ENCODE measurements at regions not wholly inside any gene's neighbourhood (a gene's known extent, or its start where the extent isn't known, plus 50 kb on each side); places are given as distances from the start of the nearest gene placed in this dataset.

DNA sequence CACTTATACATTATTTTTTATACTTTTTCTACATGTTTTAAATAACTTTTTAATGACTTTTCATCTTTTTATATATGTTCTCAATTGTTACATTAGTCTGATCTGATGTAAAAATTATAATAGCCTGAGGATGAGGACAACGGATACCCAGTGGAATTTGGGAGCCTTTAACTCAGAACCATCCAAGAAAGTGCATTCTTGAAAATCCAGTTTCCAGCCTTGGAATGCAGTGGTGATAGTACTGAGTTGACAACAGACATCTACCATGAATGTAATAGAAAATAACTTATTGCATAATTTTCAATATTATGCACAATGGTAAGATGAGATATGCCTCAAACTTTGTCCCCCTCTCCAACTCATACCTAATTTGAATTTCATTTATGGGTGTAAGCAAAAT lies 120.7 kb upstream of the ZC3H15 start:
- Histone ChIP-seq H3K9me3 (ENCODE audit: low read depth, low read length) (no peaks in the 10 kb centered on the region), H3K27me3 (ENCODE audit: insufficient read depth, low read length) (no peaks in the 10 kb centered on the region), H4K20me1 (ENCODE audit: insufficient read depth, low read length) (no peaks in the 10 kb centered on the region), H3K36me3 (ENCODE audit: insufficient read depth, low read length) (no peaks in the 10 kb centered on the region), H3K4me2 (ENCODE audit: insufficient read depth, low read length) (no peak overlapping the region), H3K4me1 (ENCODE audit: insufficient read depth, low read length) (no peaks in the 10 kb centered on the region), H2AFZ (ENCODE audit: low read length) (no peak overlapping the region), H3K27ac (ENCODE audit: low read depth, low read length) (no peak overlapping the region), H3K79me2 (ENCODE audit: insufficient read depth, low read length) (no peaks in the 10 kb centered on the region), H3K4me3 (ENCODE audit: insufficient read depth, low read length) (no peak overlapping the region)
- TF ChIP-seq, protein P1, sequence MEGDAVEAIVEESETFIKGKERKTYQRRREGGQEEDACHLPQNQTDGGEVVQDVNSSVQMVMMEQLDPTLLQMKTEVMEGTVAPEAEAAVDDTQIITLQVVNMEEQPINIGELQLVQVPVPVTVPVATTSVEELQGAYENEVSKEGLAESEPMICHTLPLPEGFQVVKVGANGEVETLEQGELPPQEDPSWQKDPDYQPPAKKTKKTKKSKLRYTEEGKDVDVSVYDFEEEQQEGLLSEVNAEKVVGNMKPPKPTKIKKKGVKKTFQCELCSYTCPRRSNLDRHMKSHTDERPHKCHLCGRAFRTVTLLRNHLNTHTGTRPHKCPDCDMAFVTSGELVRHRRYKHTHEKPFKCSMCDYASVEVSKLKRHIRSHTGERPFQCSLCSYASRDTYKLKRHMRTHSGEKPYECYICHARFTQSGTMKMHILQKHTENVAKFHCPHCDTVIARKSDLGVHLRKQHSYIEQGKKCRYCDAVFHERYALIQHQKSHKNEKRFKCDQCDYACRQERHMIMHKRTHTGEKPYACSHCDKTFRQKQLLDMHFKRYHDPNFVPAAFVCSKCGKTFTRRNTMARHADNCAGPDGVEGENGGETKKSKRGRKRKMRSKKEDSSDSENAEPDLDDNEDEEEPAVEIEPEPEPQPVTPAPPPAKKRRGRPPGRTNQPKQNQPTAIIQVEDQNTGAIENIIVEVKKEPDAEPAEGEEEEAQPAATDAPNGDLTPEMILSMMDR (IDR thresholded peaks at IDR 0.05; ENCODE audit: extremely low read depth, low read depth, low read length): no peak
- DNase-seq (ENCODE audit: insufficient read length, low spot score, missing footprints): no peak

DNA sequence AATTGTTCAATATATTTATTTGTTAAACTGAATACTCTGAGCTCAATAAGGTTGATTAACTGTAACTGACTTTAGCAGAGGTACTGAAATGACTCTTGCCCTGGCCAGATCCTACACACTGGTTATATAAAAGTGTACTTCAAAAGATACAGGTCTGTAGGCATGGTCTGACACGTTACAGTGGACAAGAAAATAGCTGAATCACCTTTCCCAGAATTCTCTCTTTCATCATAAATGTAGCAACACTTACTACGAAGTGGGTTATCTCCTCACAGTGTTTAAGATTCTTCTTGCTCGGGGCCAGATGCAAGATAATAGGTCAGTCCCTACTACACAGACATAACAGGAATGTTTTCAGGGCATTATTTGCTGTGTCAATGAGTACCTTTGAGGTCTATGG lies 107.0 kb upstream of the ZC3H15 start:
- Histone ChIP-seq H3K27me3 (ENCODE audit: insufficient read depth, low read length) (no peaks in the 10 kb centered on the region), H3K4me3 (ENCODE audit: insufficient read depth, low read length) (no peak overlapping the region), H2AFZ (ENCODE audit: low read length) (no peak overlapping the region), H3K9me3 (ENCODE audit: low read depth, low read length) (no peaks in the 10 kb centered on the region), H3K4me2 (ENCODE audit: insufficient read depth, low read length) (no peak overlapping the region), H3K4me1 (ENCODE audit: insufficient read depth, low read length) (no peaks in the 10 kb centered on the region), H3K27ac (ENCODE audit: low read depth, low read length) (no peak overlapping the region), H3K36me3 (ENCODE audit: insufficient read depth, low read length) (no peaks in the 10 kb centered on the region), H3K79me2 (ENCODE audit: insufficient read depth, low read length) (no peaks in the 10 kb centered on the region), H4K20me1 (ENCODE audit: insufficient read depth, low read length) (no peaks in the 10 kb centered on the region)
- TF ChIP-seq, protein P1 (IDR thresholded peaks at IDR 0.05; ENCODE audit: extremely low read depth, low read depth, low read length): no peak
- DNase-seq (ENCODE audit: insufficient read length, low spot score, missing footprints): no peak

DNA sequence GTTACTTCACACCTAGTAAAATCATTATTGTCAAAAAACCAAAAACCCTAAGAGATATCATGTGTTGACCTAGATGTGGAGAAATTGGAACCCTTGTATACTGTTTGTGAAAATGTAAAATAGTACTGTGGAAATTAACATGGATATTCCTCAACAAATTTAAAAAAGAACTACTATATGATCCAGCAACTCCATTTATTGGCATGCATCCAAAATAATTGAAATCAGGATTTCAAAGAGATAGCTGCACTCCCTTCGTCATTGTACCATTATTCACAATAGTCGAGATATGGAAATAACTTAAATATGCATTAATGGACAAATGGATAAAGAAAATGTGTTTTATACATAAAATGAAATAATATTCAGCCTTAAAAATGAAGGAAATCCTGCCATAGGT lies 105.3 kb upstream of the ZC3H15 start:
- no peaks in the 10 kb centered on the region for H3K36me3 ChIP-seq (ENCODE audit: insufficient read depth, low read length)
- H3K9me3 ChIP-seq (ENCODE audit: low read depth, low read length): peaks cover under 1% of the 10 kb centered on the region
- H2AFZ ChIP-seq (ENCODE audit: low read length): no peak overlapping the region
- TF ChIP-seq, protein P1 (IDR thresholded peaks at IDR 0.05; ENCODE audit: extremely low read depth, low read depth, low read length): no peak
- H3K27ac ChIP-seq (ENCODE audit: low read depth, low read length): no peak overlapping the region
- H3K4me2 ChIP-seq (ENCODE audit: insufficient read depth, low read length): no peak overlapping the region
- no peaks in the 10 kb centered on the region for H3K27me3 ChIP-seq (ENCODE audit: insufficient read depth, low read length)
- DNase-seq (ENCODE audit: insufficient read length, low spot score, missing footprints): no peak
- H4K20me1 ChIP-seq (ENCODE audit: insufficient read depth, low read length): no peaks in the 10 kb centered on the region
- no peak overlapping the region for H3K4me3 ChIP-seq (ENCODE audit: insufficient read depth, low read length)
- no peaks in the 10 kb centered on the region for H3K4me1 ChIP-seq (ENCODE audit: insufficient read depth, low read length)
- H3K79me2 ChIP-seq (ENCODE audit: insufficient read depth, low read length): no peaks in the 10 kb centered on the region

DNA sequence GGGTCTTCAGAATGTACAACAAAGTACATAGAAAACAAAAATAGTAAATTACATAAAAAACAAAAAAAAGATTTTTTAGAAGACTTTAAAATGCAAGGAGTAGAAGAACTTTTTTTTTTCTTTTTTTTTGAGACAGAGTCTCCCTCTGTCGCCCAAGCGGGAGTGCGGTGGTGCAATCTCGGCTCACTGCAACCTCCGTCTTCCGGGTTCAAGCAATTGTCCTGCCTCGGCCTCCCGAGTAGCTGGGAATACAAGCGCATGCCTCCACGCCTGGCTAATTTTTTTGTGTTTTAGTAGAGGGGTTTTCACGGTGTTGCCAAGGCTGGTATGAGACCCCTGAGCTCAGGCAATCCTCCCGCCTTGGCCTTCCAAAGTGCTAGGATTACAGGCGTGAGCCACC lies 104.5 kb upstream of the ZC3H15 start:
- H4K20me1 ChIP-seq (ENCODE audit: insufficient read depth, low read length): no peaks in the 10 kb centered on the region
- no peak overlapping the region for H3K27ac ChIP-seq (ENCODE audit: low read depth, low read length)
- TF ChIP-seq, protein P1 (IDR thresholded peaks at IDR 0.05; ENCODE audit: extremely low read depth, low read depth, low read length): no peak
- no peaks in the 10 kb centered on the region for H3K27me3 ChIP-seq (ENCODE audit: insufficient read depth, low read length)
- peaks cover 3% of the 10 kb centered on the region for H3K9me3 ChIP-seq (ENCODE audit: low read depth, low read length)
- no peaks in the 10 kb centered on the region for H3K79me2 ChIP-seq (ENCODE audit: insufficient read depth, low read length)
- no peak overlapping the region for H3K4me3 ChIP-seq (ENCODE audit: insufficient read depth, low read length)
- H2AFZ ChIP-seq (ENCODE audit: low read length): no peak overlapping the region
- H3K36me3 ChIP-seq (ENCODE audit: insufficient read depth, low read length): no peaks in the 10 kb centered on the region
- H3K4me1 ChIP-seq (ENCODE audit: insufficient read depth, low read length): no peaks in the 10 kb centered on the region
- DNase-seq (ENCODE audit: insufficient read length, low spot score, missing footprints): no peak
- no peak overlapping the region for H3K4me2 ChIP-seq (ENCODE audit: insufficient read depth, low read length)

All from osteoblast (primary cell).